ENCODE measurements at regions not wholly inside any gene's neighbourhood (a gene's known extent, or its start where the extent isn't known, plus 50 kb on each side); places are given as distances from the start of the nearest gene placed in this dataset.

DNA sequence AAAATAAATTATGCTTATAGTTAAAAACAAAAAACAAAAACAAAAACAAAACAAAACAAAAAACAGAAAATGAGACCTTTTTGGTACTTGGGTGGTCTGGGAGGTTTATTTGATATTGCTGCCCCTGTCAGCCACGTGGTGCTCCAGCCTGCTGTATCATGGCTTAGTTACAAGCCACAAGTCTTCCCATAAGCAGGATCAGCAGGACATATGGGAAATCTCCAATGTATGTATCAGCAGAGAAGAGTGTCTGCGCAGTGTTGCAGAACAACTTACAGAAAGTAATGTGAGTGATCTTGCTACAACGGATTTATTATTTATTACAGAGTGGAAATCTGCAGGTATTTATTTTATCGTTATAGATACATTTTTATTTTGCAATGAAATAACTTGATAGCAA is 423.0 kb upstream of the TMPRSS15 start:
- H3K27me3 ChIP-seq (ENCODE audit: control insufficient read depth in 2 of 2, insufficient read depth in 2 of 2, low read length in 2 of 2), result no peaks in the 10 kb centered on the region
- no peaks in the 10 kb centered on the region for H3K9me1 ChIP-seq (ENCODE audit: control insufficient read depth, insufficient read depth, low read length)
- TF ChIP-seq, protein P1, sequence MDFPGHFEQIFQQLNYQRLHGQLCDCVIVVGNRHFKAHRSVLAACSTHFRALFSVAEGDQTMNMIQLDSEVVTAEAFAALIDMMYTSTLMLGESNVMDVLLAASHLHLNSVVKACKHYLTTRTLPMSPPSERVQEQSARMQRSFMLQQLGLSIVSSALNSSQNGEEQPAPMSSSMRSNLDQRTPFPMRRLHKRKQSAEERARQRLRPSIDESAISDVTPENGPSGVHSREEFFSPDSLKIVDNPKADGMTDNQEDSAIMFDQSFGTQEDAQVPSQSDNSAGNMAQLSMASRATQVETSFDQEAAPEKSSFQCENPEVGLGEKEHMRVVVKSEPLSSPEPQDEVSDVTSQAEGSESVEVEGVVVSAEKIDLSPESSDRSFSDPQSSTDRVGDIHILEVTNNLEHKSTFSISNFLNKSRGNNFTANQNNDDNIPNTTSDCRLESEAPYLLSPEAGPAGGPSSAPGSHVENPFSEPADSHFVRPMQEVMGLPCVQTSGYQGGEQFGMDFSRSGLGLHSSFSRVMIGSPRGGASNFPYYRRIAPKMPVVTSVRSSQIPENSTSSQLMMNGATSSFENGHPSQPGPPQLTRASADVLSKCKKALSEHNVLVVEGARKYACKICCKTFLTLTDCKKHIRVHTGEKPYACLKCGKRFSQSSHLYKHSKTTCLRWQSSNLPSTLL (IDR thresholded peaks at IDR 0.05), result no peak
- TF ChIP-seq ZNF695 (CRISPR knock-in tag; IDR thresholded peaks at IDR 0.05), result no peak
- no peak for TF ChIP-seq NFYB (IDR thresholded peaks at IDR 0.05; ENCODE audit: extremely low read depth, insufficient read length)
- TF ChIP-seq SMAD3 (CRISPR knock-in tag; conservative IDR thresholded peaks at IDR 0.05), result no peak
- no peak overlapping the region for H2AFZ ChIP-seq (ENCODE audit: low read depth, low read length)
- H3K4me3 ChIP-seq, result no peak overlapping the region
- DNase-seq (ENCODE audit: extremely low read depth in 1 of 4, low spot score in 3 of 4) (no peak), ATAC-seq (no peak), FAIRE-seq (no peak)
- intact Hi-C loops (cut with micrococcal nuclease), result no loop called here
- H3K27ac ChIP-seq (ENCODE audit: extremely low read depth, low read depth, low read length), result no peak overlapping the region
- no peak overlapping the region for H3K9ac ChIP-seq (ENCODE audit: insufficient read depth in 1 of 2, low read depth in 2 of 2, low read length in 2 of 2)
- in situ Hi-C loops (cut with MboI), result no loop called here
- H3K36me3 ChIP-seq (ENCODE audit: control insufficient read depth, insufficient read depth, low read length), result no peaks in the 10 kb centered on the region
- H3K79me2 ChIP-seq (ENCODE audit: control insufficient read depth, insufficient read depth, low read length), result no peaks in the 10 kb centered on the region
- WGBS (ENCODE audit: insufficient coverage, low coverage, missing lambda C conversion rate), result 3% methylated on average over 4 of the region's 4 CpGs
- no peaks in the 10 kb centered on the region for H3K9me3 ChIP-seq (replicated peaks; ENCODE audit: control insufficient read depth, insufficient read depth, low read depth, low read length)
- no peaks in the 10 kb centered on the region for H4K20me1 ChIP-seq (replicated peaks; ENCODE audit: control insufficient read depth, insufficient read depth, low read length)
- CTCF ChIA-PET (ENCODE audit: low intra/inter-chr PET ratio), result no interaction called here
- H3K4me2 ChIP-seq (ENCODE audit: insufficient read depth, low read length), result no peak overlapping the region
- BruUV-seq (replicated peaks), result no TSS peak
- no peaks in the 10 kb centered on the region for H3K4me1 ChIP-seq (replicated peaks in 1 of 2; ENCODE audit: control insufficient read depth in 2 of 2, insufficient read depth in 2 of 2, low read length in 2 of 2)
- POLR2A ChIA-PET, result no interaction called here

Data from K562 (cell line).